ENCODE measurements at regions not wholly inside any gene's neighbourhood (a gene's known extent, or its start where the extent isn't known, plus 50 kb on each side); places are given as distances from the start of the nearest gene placed in this dataset.

DNA sequence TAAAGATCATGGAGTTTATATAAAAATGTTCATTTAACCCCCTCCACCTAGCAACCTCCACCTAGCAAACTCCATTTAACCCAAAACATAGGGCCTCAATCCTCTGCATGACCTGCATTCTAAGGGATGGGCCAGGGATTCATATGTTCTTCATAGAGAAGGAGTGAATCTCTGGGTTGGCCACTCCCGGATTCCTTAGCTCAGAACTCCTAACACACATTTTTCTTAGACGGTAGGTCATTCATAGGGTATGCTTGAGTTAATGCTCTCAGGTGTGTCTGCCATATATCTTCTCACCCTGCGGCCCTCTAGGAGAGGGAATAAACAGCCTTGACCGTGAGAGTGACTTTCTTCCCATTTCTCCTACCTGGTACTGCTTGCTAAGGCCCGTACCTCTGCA is 102.0 kb upstream of the IGSF10 start:
- TF ChIP-seq, protein P1, sequence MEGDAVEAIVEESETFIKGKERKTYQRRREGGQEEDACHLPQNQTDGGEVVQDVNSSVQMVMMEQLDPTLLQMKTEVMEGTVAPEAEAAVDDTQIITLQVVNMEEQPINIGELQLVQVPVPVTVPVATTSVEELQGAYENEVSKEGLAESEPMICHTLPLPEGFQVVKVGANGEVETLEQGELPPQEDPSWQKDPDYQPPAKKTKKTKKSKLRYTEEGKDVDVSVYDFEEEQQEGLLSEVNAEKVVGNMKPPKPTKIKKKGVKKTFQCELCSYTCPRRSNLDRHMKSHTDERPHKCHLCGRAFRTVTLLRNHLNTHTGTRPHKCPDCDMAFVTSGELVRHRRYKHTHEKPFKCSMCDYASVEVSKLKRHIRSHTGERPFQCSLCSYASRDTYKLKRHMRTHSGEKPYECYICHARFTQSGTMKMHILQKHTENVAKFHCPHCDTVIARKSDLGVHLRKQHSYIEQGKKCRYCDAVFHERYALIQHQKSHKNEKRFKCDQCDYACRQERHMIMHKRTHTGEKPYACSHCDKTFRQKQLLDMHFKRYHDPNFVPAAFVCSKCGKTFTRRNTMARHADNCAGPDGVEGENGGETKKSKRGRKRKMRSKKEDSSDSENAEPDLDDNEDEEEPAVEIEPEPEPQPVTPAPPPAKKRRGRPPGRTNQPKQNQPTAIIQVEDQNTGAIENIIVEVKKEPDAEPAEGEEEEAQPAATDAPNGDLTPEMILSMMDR (IDR thresholded peaks at IDR 0.05; ENCODE audit: borderline replicate concordance, extremely low read depth, low read length, poor library complexity, severe bottlenecking), result no peak
- no peak for TF ChIP-seq EZH2 (IDR thresholded peaks at IDR 0.05; ENCODE audit: borderline replicate concordance, low read depth, low read length, severe bottlenecking)

Measured in DND-41 (cell line).